ENCODE measurements at regions not wholly inside any gene's neighbourhood (a gene's known extent, or its start where the extent isn't known, plus 50 kb on each side); places are given as distances from the start of the nearest gene placed in this dataset.

DNA sequence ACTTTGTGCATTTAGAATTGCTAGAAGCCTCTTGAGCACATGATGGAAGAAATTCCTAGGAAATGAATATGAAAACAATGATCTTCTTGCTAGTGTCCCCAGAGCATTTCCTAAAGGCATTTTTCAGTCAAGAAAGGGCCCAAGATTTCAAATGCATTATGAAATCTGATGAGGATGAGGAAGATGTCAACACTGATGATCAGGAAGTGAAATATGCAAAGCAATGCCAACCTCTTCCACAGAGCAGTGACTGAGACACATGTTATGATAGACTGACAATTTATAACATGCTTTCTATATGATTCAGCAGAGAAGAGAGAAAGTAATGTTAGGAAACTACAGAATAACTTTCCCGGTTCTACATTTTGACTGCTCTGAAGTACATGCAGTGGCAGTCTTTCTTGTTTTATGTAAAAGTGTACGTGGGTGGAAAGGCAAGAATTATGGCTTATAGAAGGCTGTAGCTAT lies 859.1 kb upstream of the GOT2 start:
- TF ChIP-seq, protein P1, sequence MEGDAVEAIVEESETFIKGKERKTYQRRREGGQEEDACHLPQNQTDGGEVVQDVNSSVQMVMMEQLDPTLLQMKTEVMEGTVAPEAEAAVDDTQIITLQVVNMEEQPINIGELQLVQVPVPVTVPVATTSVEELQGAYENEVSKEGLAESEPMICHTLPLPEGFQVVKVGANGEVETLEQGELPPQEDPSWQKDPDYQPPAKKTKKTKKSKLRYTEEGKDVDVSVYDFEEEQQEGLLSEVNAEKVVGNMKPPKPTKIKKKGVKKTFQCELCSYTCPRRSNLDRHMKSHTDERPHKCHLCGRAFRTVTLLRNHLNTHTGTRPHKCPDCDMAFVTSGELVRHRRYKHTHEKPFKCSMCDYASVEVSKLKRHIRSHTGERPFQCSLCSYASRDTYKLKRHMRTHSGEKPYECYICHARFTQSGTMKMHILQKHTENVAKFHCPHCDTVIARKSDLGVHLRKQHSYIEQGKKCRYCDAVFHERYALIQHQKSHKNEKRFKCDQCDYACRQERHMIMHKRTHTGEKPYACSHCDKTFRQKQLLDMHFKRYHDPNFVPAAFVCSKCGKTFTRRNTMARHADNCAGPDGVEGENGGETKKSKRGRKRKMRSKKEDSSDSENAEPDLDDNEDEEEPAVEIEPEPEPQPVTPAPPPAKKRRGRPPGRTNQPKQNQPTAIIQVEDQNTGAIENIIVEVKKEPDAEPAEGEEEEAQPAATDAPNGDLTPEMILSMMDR (IDR thresholded peaks at IDR 0.05): no peak
- no peak for TF ChIP-seq POLR2A (IDR thresholded peaks at IDR 0.05; ENCODE audit: low read length)
- no peak for TF ChIP-seq POLR2AphosphoS2 (conservative IDR thresholded peaks at IDR 0.05; ENCODE audit: low read length)
- TF ChIP-seq, protein P2, sequence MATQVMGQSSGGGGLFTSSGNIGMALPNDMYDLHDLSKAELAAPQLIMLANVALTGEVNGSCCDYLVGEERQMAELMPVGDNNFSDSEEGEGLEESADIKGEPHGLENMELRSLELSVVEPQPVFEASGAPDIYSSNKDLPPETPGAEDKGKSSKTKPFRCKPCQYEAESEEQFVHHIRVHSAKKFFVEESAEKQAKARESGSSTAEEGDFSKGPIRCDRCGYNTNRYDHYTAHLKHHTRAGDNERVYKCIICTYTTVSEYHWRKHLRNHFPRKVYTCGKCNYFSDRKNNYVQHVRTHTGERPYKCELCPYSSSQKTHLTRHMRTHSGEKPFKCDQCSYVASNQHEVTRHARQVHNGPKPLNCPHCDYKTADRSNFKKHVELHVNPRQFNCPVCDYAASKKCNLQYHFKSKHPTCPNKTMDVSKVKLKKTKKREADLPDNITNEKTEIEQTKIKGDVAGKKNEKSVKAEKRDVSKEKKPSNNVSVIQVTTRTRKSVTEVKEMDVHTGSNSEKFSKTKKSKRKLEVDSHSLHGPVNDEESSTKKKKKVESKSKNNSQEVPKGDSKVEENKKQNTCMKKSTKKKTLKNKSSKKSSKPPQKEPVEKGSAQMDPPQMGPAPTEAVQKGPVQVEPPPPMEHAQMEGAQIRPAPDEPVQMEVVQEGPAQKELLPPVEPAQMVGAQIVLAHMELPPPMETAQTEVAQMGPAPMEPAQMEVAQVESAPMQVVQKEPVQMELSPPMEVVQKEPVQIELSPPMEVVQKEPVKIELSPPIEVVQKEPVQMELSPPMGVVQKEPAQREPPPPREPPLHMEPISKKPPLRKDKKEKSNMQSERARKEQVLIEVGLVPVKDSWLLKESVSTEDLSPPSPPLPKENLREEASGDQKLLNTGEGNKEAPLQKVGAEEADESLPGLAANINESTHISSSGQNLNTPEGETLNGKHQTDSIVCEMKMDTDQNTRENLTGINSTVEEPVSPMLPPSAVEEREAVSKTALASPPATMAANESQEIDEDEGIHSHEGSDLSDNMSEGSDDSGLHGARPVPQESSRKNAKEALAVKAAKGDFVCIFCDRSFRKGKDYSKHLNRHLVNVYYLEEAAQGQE (IDR thresholded peaks at IDR 0.05): no peak
- TF ChIP-seq RAD21 (conservative IDR thresholded peaks at IDR 0.05 in 1 of 2, IDR thresholded peaks at IDR 0.05 in 1 of 2): no peak
- TF ChIP-seq MYC (IDR thresholded peaks at IDR 0.05; ENCODE audit: borderline replicate concordance, low read length): no peak
- no peak for TF ChIP-seq JUN (IDR thresholded peaks at IDR 0.05)
- no peak for TF ChIP-seq KDM1A (IDR thresholded peaks at IDR 0.05; ENCODE audit: low read depth)
- TF ChIP-seq EHMT2 (IDR thresholded peaks at IDR 0.05; ENCODE audit: low read depth): no peak
- TF ChIP-seq EP300 (IDR thresholded peaks at IDR 0.05): no peak
- no peak for TF ChIP-seq MAFK (IDR thresholded peaks at IDR 0.05; ENCODE audit: partially characterized antibody)
- TF ChIP-seq ZFP36 (IDR thresholded peaks at IDR 0.05; ENCODE audit: borderline replicate concordance, partially characterized antibody): no peak
- no peak for TF ChIP-seq RNF2 (IDR thresholded peaks at IDR 0.05; ENCODE audit: borderline replicate concordance, low read depth)
- TF ChIP-seq, protein P3, sequence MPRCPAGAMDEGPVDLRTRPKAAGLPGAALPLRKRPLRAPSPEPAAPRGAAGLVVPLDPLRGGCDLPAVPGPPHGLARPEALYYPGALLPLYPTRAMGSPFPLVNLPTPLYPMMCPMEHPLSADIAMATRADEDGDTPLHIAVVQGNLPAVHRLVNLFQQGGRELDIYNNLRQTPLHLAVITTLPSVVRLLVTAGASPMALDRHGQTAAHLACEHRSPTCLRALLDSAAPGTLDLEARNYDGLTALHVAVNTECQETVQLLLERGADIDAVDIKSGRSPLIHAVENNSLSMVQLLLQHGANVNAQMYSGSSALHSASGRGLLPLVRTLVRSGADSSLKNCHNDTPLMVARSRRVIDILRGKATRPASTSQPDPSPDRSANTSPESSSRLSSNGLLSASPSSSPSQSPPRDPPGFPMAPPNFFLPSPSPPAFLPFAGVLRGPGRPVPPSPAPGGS (IDR thresholded peaks at IDR 0.05): no peak
